CD14-positive monocyte (primary cell): ENCODE measurements at regions not wholly inside any gene's neighbourhood (a gene's known extent, or its start where the extent isn't known, plus 50 kb on each side); places are given as distances from the start of the nearest gene placed in this dataset.

Experiments used
- DNase-seq, 3 donors: peaks; one replicate each; pipeline ENCODE4 v3.0.0-alpha.2; 2011 to 2022
- H2AFZ ChIP-seq: 2 replicates; pipeline ENCODE4 v1.6.0; 2012; ENCODE audit warnings: mild to moderate bottlenecking, low read depth, low read length, inconsistent platforms; ENCODE audit not compliant: insufficient read depth, poor library complexity, severe bottlenecking
- H3K27ac ChIP-seq, 2 donors: 1 replicate in 1 of 2; 2 replicates in 1 of 2; pipeline ENCODE4 v1.5.1; 2012 to 2013; ENCODE audit warnings: low read length in 2 of 2, control low read depth in 1 of 2, inconsistent platforms in 1 of 2, low read depth in 1 of 2, mild to moderate bottlenecking in 1 of 2
- H3K27me3 ChIP-seq, 2 donors: one replicate each; pipeline versions ENCODE4 v1.6.0 to v1.6.1; 2011 to 2013; ENCODE audit warnings: low read length in 2 of 2; ENCODE audit not compliant: control insufficient read depth in 2 of 2, insufficient read depth in 2 of 2
- H3K36me3 ChIP-seq, 2 donors: replicated peaks in 1 of 2; 1 replicate in 1 of 2; 2 replicates in 1 of 2; pipeline versions ENCODE4 v1.5.1 to v1.6.1; 2012 to 2013; ENCODE audit warnings: low read length in 2 of 2, control low read depth in 1 of 2, inconsistent platforms in 1 of 2, mild to moderate bottlenecking in 1 of 2; ENCODE audit not compliant: insufficient read depth in 2 of 2, control insufficient read depth in 1 of 2
- H3K4me1 ChIP-seq, 2 donors: 1 replicate in 1 of 2; 2 replicates in 1 of 2; pipeline versions ENCODE4 v1.5.1 to v1.6.1; 2012 to 2013; ENCODE audit warnings: low read length in 2 of 2, control low read depth in 1 of 2, inconsistent platforms in 1 of 2, mild to moderate bottlenecking in 1 of 2, moderate library complexity in 1 of 2; ENCODE audit not compliant: insufficient read depth in 2 of 2, control insufficient read depth in 1 of 2
- H3K4me2 ChIP-seq: replicated peaks from 2 replicates; pipeline ENCODE3; 2012; ENCODE audit warnings: low read length, moderate library complexity, mild to moderate bottlenecking; ENCODE audit not compliant: poor library complexity, severe bottlenecking; ENCODE audit errors: extremely low read depth
- H3K4me3 ChIP-seq, 3 experiments: fragments of 200-600 bp in 1 of 3; sonication (generic) in 1 of 3; replicated peaks in 1 of 3; 1 replicate in 2 of 3; 2 replicates in 1 of 3; pipeline ENCODE4 v1.5.1; 2011 to 2013; ENCODE audit warnings: low read length in 3 of 3, mild to moderate bottlenecking in 3 of 3, control low read depth in 2 of 3, low read depth in 2 of 3, inconsistent platforms in 1 of 3, moderate library complexity in 1 of 3
- H3K79me2 ChIP-seq: 2 replicates; pipeline ENCODE4 v1.6.0; 2012; ENCODE audit warnings: mild to moderate bottlenecking, control low read depth, inconsistent platforms, low read length, moderate library complexity; ENCODE audit not compliant: insufficient read depth
- H3K9ac ChIP-seq: 2 replicates; pipeline ENCODE4 v1.6.0; 2017; ENCODE audit warnings: low read length, mild to moderate bottlenecking; ENCODE audit not compliant: insufficient read depth, poor library complexity, severe bottlenecking
- H3K9me3 ChIP-seq, 2 donors: replicated peaks in 1 of 2; 1 replicate in 1 of 2; 2 replicates in 1 of 2; pipeline versions ENCODE4 v1.5.1 to v1.6.1; 2012 to 2013; ENCODE audit warnings: low read length in 2 of 2, control low read depth in 1 of 2; ENCODE audit not compliant: control insufficient read depth in 1 of 2, insufficient read depth in 1 of 2
- H4K20me1 ChIP-seq: 2 replicates; pipeline ENCODE4 v1.6.0; 2012; ENCODE audit warnings: mild to moderate bottlenecking, low read length, control low read depth, moderate library complexity; ENCODE audit not compliant: insufficient read depth
- H3K27ac Mint-ChIP-seq, 7 donors: one replicate each; pipeline ENCODE4 v1.8.0; 2020; ENCODE audit warnings: mild to moderate bottlenecking in 7 of 7, mixed read lengths in 7 of 7, moderate library complexity in 6 of 7, inconsistent platforms in 2 of 7
- H3K27me3 Mint-ChIP-seq, 3 donors: one replicate each; pipeline ENCODE4 v1.8.0; 2021 to 2022; ENCODE audit warnings: low read depth in 3 of 3, mild to moderate bottlenecking in 3 of 3, mixed read lengths in 3 of 3, moderate library complexity in 3 of 3, inconsistent platforms in 1 of 3
- H3K36me3 Mint-ChIP-seq, 2 donors: one replicate each; pipeline ENCODE4 v1.8.0; 2020; ENCODE audit warnings: mixed read lengths in 2 of 2, inconsistent platforms in 1 of 2, mild to moderate bottlenecking in 1 of 2
- H3K4me1 Mint-ChIP-seq: one replicate; pipeline ENCODE4 v1.8.0; 2020; ENCODE audit warnings: mild to moderate bottlenecking, mixed read lengths
- H3K4me3 Mint-ChIP-seq, 2 donors: one replicate each; pipeline ENCODE4 v1.8.0; 2020; ENCODE audit warnings: mild to moderate bottlenecking in 2 of 2, mixed read lengths in 2 of 2, moderate library complexity in 1 of 2
- H3K9me3 Mint-ChIP-seq, 7 donors: one replicate each; pipeline ENCODE4 v1.8.0; 2020 to 2022; ENCODE audit warnings: mixed read lengths in 7 of 7, mild to moderate bottlenecking in 6 of 7, moderate library complexity in 6 of 7, inconsistent platforms in 2 of 7
- CTCF ChIP-seq: fragments of 200-600 bp; IDR thresholded peaks from one replicate; pipeline ENCODE4 v1.8.0; 2022; ENCODE audit warnings: antibody characterized with exemption, mild to moderate bottlenecking
- WGBS: methylation state at CpG from one replicate; pipeline ENCODE4 v1.1.5; 2013; ENCODE audit warnings: missing lambda C conversion rate; ENCODE audit not compliant: insufficient coverage; 5-methylcytosine and 5-hydroxymethylcytosine counted together
- intact Hi-C, 2 donors: fragments of 100-400 bp; cut with micrococcal nuclease; formaldehyde crosslinking; loops; one replicate each; pipeline versions ENCODE4 v1.15.0 to v1.15.1; 2023

- H2AFZ ChIP-seq, result no peak overlapping the region
- no peak overlapping the region for H3K4me3 Mint-ChIP-seq
- H3K9me3 Mint-ChIP-seq, result peaks cover 0 to 3% (median 2%) of the 10 kb centered on the region in 7 donors
- H3K4me3 ChIP-seq, result no peak overlapping the region
- TF ChIP-seq CTCF, result no peak
- no peaks in the 10 kb centered on the region for H3K36me3 Mint-ChIP-seq
- WGBS, result no CpG with 5 or more reads among the region's 3 CpGs
- H3K4me1 ChIP-seq, result no peaks in the 10 kb centered on the region
- H3K27me3 Mint-ChIP-seq, result peaks cover 0 to 1% (median 0%) of the 10 kb centered on the region in 3 donors
- no peaks in the 10 kb centered on the region for H3K4me1 Mint-ChIP-seq
- H3K27me3 ChIP-seq, result no peaks in the 10 kb centered on the region
- H3K27ac ChIP-seq, result no peak overlapping the region
- H3K27ac Mint-ChIP-seq, result no peak overlapping the region
- H3K9me3 ChIP-seq, result no peaks in the 10 kb centered on the region
- no peaks in the 10 kb centered on the region for H3K36me3 ChIP-seq
- intact Hi-C loops, result no loop called here
- H3K79me2 ChIP-seq, result no peaks in the 10 kb centered on the region
- H3K4me2 ChIP-seq, result no peak overlapping the region
- H4K20me1 ChIP-seq, result no peaks in the 10 kb centered on the region
- no peak overlapping the region for H3K9ac ChIP-seq
- DNase-seq, result no peak
Measured at GRCh38 chr3:96266395-96267190, 547.8 kb upstream of the EPHA6 start.

GRCh38 chr3:96267577-96267976 is 546.8 kb upstream of the EPHA6 start:
- Histone ChIP-seq H3K9me3 (no peaks in the 10 kb centered on the region), H3K27me3 (no peaks in the 10 kb centered on the region), H4K20me1 (no peaks in the 10 kb centered on the region), H3K9ac (no peak overlapping the region), H3K4me2 (no peak overlapping the region), H3K27ac (no peak overlapping the region), H3K4me3 (no peak overlapping the region), H3K36me3 (no peaks in the 10 kb centered on the region), H3K79me2 (no peaks in the 10 kb centered on the region), H3K4me1 (no peaks in the 10 kb centered on the region), H2AFZ (no peak overlapping the region)
- Mint-ChIP-seq H3K27ac (peak overlapping the region in 1 of 7 donors; percentile 15), H3K27me3 (peaks cover 0 to 1% (median 0%) of the 10 kb centered on the region in 3 donors), H3K9me3 (peaks cover 0 to 3% (median 2%) of the 10 kb centered on the region in 7 donors), H3K4me3 (no peak overlapping the region), H3K36me3 (no peaks in the 10 kb centered on the region), H3K4me1 (no peaks in the 10 kb centered on the region)
- DNase-seq, result no peak
- 28% methylated on average over 3 of the region's 3 CpGs for WGBS
- intact Hi-C loops, result no loop called here
- no peak for TF ChIP-seq CTCF
